ENCODE measurements at regions not wholly inside any gene's neighbourhood (a gene's known extent, or its start where the extent isn't known, plus 50 kb on each side); places are given as distances from the start of the nearest gene placed in this dataset.

DNA sequence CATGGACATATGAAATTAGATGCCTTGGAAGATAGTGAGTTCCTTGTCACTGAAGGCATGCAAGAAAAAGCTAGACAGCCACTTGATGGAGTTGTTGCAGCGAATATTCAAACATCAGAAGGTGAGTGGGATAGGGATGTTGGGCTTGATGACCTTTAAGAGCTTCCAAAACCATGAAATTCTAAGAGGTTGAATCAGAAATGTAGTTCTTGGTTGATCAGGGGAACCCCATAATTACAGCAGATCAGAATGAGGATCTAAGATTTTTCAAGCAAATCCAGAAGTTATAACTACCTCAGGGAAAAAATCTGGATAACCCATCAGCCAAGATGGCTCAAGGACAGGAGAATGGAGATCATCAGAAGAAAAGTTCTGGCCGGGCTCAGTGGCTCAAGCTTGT is 244.3 kb upstream of the NR4A3 start:
- POLR2A ChIA-PET: interaction anchor here (0.6 to 1.3 kb wide), 3 partner anchors 10 to 377 kb away, joined by 3 to 4 read pairs (median 4); no protein-coding TSS in a partner anchor
- intact Hi-C loops (cut with micrococcal nuclease): loop anchor here (10.0 kb wide), 2 partner anchors 97 to 313 kb away; no protein-coding TSS in a partner anchor
- no peaks in the 10 kb centered on the region for H3K9me1 ChIP-seq (ENCODE audit: control insufficient read depth, insufficient read depth, low read length)
- no peak overlapping the region for H3K9ac ChIP-seq (ENCODE audit: insufficient read depth in 1 of 2, low read depth in 2 of 2, low read length in 2 of 2)
- WGBS (ENCODE audit: insufficient coverage, low coverage, missing lambda C conversion rate): 3% methylated on average over 2 of the region's 2 CpGs
- ATAC-seq (no peak), DNase-seq (ENCODE audit: extremely low read depth in 1 of 4, low spot score in 3 of 4) (no peak), FAIRE-seq (no peak)
- in situ Hi-C loops (cut with MboI): no loop called here
- no peak overlapping the region for H3K27ac ChIP-seq (ENCODE audit: extremely low read depth, low read depth, low read length)
- no TSS peak for BruUV-seq (replicated peaks)
- no peak overlapping the region for H3K4me2 ChIP-seq (ENCODE audit: insufficient read depth, low read length)
- TF ChIP-seq SMAD3 (CRISPR knock-in tag; conservative IDR thresholded peaks at IDR 0.05): no peak
- no peak for TF ChIP-seq ZFP1 (CRISPR knock-in tag; IDR thresholded peaks at IDR 0.05)
- no peak for TF ChIP-seq NELFE (IDR thresholded peaks at IDR 0.05; ENCODE audit: insufficient read depth, insufficient read length)
- TF ChIP-seq, protein P1, sequence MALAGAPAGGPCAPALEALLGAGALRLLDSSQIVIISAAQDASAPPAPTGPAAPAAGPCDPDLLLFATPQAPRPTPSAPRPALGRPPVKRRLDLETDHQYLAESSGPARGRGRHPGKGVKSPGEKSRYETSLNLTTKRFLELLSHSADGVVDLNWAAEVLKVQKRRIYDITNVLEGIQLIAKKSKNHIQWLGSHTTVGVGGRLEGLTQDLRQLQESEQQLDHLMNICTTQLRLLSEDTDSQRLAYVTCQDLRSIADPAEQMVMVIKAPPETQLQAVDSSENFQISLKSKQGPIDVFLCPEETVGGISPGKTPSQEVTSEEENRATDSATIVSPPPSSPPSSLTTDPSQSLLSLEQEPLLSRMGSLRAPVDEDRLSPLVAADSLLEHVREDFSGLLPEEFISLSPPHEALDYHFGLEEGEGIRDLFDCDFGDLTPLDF (CRISPR knock-in tag; IDR thresholded peaks at IDR 0.05): no peak
- TF ChIP-seq KDM4B (IDR thresholded peaks at IDR 0.05; ENCODE audit: borderline replicate concordance in 2 of 2, low read depth in 1 of 2): no peak
- TF ChIP-seq, protein P2, sequence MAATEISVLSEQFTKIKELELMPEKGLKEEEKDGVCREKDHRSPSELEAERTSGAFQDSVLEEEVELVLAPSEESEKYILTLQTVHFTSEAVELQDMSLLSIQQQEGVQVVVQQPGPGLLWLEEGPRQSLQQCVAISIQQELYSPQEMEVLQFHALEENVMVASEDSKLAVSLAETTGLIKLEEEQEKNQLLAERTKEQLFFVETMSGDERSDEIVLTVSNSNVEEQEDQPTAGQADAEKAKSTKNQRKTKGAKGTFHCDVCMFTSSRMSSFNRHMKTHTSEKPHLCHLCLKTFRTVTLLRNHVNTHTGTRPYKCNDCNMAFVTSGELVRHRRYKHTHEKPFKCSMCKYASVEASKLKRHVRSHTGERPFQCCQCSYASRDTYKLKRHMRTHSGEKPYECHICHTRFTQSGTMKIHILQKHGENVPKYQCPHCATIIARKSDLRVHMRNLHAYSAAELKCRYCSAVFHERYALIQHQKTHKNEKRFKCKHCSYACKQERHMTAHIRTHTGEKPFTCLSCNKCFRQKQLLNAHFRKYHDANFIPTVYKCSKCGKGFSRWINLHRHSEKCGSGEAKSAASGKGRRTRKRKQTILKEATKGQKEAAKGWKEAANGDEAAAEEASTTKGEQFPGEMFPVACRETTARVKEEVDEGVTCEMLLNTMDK (IDR thresholded peaks at IDR 0.05; ENCODE audit: borderline replicate concordance, insufficient read depth, low read depth, low read length, poor library complexity, severe bottlenecking): no peak
- no peak for TF ChIP-seq ZBTB7A (IDR thresholded peaks at IDR 0.05; ENCODE audit: borderline replicate concordance, control insufficient read depth, low read depth, low read length)
- TF ChIP-seq KAT7 (CRISPR knock-in tag; IDR thresholded peaks at IDR 0.05; ENCODE audit: borderline replicate concordance): no peak
- TF ChIP-seq FOXJ3 (CRISPR knock-in tag; IDR thresholded peaks at IDR 0.05): no peak
- TF ChIP-seq, protein P3, sequence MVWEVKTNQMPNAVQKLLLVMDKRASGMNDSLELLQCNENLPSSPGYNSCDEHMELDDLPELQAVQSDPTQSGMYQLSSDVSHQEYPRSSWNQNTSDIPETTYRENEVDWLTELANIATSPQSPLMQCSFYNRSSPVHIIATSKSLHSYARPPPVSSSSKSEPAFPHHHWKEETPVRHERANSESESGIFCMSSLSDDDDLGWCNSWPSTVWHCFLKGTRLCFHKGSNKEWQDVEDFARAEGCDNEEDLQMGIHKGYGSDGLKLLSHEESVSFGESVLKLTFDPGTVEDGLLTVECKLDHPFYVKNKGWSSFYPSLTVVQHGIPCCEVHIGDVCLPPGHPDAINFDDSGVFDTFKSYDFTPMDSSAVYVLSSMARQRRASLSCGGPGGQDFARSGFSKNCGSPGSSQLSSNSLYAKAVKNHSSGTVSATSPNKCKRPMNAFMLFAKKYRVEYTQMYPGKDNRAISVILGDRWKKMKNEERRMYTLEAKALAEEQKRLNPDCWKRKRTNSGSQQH (CRISPR knock-in tag; IDR thresholded peaks at IDR 0.05): no peak
- CTCF ChIA-PET (ENCODE audit: low intra/inter-chr PET ratio): no interaction called here
- no peaks in the 10 kb centered on the region for H4K20me1 ChIP-seq (replicated peaks; ENCODE audit: control insufficient read depth, insufficient read depth, low read length)
- H3K36me3 ChIP-seq (ENCODE audit: control insufficient read depth, insufficient read depth, low read length): no peaks in the 10 kb centered on the region
- H3K27me3 ChIP-seq (ENCODE audit: control insufficient read depth in 2 of 2, insufficient read depth in 2 of 2, low read length in 2 of 2): no peaks in the 10 kb centered on the region
- no peak overlapping the region for H2AFZ ChIP-seq (ENCODE audit: low read depth, low read length)
- H3K4me1 ChIP-seq (replicated peaks in 1 of 2; ENCODE audit: control insufficient read depth in 2 of 2, insufficient read depth in 2 of 2, low read length in 2 of 2): no peaks in the 10 kb centered on the region
- no peaks in the 10 kb centered on the region for H3K79me2 ChIP-seq (ENCODE audit: control insufficient read depth, insufficient read depth, low read length)
- no peak overlapping the region for H3K4me3 ChIP-seq
- H3K9me3 ChIP-seq (replicated peaks; ENCODE audit: control insufficient read depth, insufficient read depth, low read depth, low read length): no peaks in the 10 kb centered on the region
